Type B pancreatic cell (in vitro differentiated cells): ENCODE measurements at regions not wholly inside any gene's neighbourhood (a gene's known extent, or its start where the extent isn't known, plus 50 kb on each side); places are given as distances from the start of the nearest gene placed in this dataset.
"Not testable (repeated sequence)": the region's sequence is repeated elsewhere in the genome, so short reads cannot be mapped to it uniquely, and the experiment has no call there.

Experiments
- DNase-seq: peaks from one replicate; pipeline ENCODE4 v3.0.0; 2021; ENCODE audit warnings: mixed read lengths; ENCODE audit not compliant: unreplicated experiment; ENCODE audit errors: extremely low spot score
- H3K27ac Mint-ChIP-seq: 2 replicates; pipeline ENCODE4 v1.8.0; 2021; ENCODE audit warnings: mild to moderate bottlenecking, mixed read lengths
- H3K27me3 Mint-ChIP-seq: 2 replicates; pipeline ENCODE4 v1.8.0; 2021; ENCODE audit warnings: mixed read lengths
- H3K36me3 Mint-ChIP-seq: 2 replicates; pipeline ENCODE4 v1.8.0; 2021; ENCODE audit warnings: mixed read lengths
- H3K4me1 Mint-ChIP-seq: one replicate; pipeline ENCODE4 v1.8.0; 2021; ENCODE audit warnings: mixed read lengths; ENCODE audit not compliant: unreplicated experiment
- H3K4me3 Mint-ChIP-seq: 2 replicates; pipeline ENCODE4 v1.8.0; 2021; ENCODE audit warnings: mild to moderate bottlenecking, mixed read lengths
- H3K9me3 Mint-ChIP-seq: 2 replicates; pipeline ENCODE4 v1.8.0; 2021; ENCODE audit warnings: mixed read lengths

DNA sequence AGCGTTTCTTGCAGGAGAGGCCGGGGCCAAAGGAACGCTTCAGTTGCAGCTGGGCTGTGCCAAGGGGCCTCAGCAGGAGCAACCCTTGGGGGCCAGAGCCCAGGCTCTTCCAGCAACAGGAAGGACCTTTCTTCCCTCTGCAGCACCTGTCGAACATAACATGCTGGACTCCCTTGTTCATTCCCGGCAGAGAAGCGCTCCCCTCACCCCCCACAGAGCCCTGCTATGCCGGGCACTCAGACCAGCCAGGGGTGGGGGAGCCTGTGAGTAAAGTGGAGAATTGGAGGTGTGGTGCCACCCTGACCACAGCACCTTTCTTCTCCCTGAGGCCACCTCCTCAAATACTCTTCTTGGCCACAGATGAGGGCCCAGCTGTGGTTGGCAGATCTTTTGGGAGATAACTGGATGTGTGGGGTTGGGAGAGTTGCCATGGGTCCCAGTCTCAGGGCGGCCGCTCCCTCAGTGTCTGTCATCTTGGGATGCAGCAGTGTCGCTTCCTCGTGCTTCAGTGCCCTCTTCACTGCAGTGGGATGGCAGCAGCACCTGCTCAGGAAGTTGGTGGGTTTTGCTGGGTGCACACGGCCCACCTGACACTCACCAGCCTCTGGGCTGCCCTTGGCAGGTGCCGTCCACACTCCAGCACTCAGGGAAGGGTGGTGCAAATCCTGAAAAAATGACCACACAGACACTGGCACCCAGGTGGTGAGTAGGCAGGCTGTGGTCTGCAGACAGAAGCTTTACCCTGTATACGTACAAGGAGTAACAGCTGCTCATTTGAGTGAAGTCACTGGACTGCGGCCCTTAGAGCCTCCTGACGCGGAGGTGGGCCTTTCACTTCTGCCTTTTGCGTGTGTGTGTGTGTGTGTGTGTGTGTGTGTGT is 67.5 kb downstream of the NPIPB11 start:
- not testable (repeated sequence) for H3K27me3 Mint-ChIP-seq, H3K36me3 Mint-ChIP-seq, H3K9me3 Mint-ChIP-seq, H3K27ac Mint-ChIP-seq, H3K4me1 Mint-ChIP-seq, H3K4me3 Mint-ChIP-seq, DNase-seq

DNA sequence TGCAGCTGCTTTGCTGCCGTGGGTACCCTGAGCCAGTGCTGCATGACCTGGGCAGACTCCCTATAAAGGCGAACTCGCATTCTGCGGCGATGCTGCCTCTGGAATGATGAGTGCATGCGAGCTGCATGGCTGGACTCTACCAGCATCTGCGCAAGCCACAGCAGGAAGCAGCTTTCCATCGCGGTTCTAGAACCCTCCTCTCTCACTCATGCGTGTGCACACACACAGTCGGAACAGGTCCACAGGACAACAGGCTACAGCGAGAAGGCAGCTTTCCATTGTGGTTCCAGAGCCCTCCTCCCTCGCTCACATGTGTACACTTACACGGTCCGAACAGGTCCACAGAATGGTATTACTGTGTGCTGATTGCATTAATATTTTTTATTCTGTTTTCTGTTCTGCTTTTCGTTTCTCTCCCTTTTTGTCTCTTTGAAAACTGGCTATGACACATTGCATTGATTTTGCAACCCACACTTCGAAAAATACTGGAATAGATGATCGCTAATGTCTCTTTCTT is 69.1 kb downstream of the NPIPB11 start:
- not testable (repeated sequence) for DNase-seq, H3K4me3 Mint-ChIP-seq, H3K27ac Mint-ChIP-seq

DNA sequence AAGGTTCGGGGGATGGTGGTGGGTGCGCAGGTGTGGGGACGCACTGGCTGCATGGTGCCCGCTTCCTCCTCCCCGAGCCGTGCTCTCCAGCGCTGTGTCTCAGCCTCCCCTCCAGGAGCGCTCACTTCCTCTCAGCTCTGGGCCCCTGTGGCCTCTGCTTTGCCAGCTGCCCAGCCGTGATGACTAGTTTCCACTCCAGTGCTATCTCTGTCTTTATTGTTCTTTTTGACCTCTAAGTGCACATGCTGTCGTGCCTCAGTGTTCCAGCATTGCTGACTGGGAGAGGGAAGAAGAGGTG is 71.0 kb downstream of the NPIPB11 start:
- DNase-seq, H3K4me3 Mint-ChIP-seq, H3K27ac Mint-ChIP-seq, H3K36me3 Mint-ChIP-seq, H3K9me3 Mint-ChIP-seq, H3K27me3 Mint-ChIP-seq, H3K4me1 Mint-ChIP-seq: not testable (repeated sequence)

More for the DNA sequence above, 69.1 kb downstream of the NPIPB11 start:
- not testable (repeated sequence) for H3K9me3 Mint-ChIP-seq, H3K4me1 Mint-ChIP-seq, H3K36me3 Mint-ChIP-seq, H3K27me3 Mint-ChIP-seq

DNA sequence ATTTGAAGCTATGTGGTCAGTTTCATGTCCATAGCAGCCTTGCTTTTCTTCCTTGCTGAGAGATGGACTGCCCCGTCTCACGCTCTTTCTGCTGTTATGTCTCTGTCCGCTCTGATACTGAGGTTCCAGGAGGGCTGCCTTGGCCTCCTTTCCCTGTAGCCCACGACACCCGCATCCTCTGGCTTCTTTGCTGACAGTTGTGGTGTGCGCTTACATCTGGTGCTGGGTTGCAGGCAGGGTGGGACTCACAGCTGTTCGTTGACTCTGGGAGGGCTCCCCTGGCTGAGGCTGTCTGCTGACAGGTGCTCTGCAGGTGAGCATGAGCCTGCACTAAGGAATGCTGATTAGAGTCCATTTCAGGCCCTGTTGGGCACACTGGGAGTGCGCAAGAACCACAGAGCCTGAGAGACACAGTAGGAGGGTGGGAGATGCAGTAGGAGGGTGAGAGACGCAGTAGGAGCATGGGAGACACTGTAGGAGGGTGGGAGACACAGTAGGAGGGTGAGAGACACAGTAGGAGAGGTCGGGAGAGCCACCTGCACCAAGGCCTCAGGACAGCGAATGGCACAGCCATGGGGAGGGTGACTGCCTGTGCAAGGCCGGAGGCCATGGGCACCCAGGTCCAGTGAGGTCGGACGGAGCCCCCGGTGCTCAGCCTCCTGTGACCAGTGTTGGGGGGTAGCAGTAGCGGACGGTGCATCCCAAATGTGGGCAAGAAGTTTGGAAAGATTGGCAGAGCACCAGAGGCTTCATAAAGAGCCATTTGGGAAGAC is 71.5 kb downstream of the NPIPB11 start:
- H3K36me3 Mint-ChIP-seq, H3K9me3 Mint-ChIP-seq, H3K4me1 Mint-ChIP-seq, H3K27ac Mint-ChIP-seq, H3K27me3 Mint-ChIP-seq, H3K4me3 Mint-ChIP-seq, DNase-seq: not testable (repeated sequence)

DNA sequence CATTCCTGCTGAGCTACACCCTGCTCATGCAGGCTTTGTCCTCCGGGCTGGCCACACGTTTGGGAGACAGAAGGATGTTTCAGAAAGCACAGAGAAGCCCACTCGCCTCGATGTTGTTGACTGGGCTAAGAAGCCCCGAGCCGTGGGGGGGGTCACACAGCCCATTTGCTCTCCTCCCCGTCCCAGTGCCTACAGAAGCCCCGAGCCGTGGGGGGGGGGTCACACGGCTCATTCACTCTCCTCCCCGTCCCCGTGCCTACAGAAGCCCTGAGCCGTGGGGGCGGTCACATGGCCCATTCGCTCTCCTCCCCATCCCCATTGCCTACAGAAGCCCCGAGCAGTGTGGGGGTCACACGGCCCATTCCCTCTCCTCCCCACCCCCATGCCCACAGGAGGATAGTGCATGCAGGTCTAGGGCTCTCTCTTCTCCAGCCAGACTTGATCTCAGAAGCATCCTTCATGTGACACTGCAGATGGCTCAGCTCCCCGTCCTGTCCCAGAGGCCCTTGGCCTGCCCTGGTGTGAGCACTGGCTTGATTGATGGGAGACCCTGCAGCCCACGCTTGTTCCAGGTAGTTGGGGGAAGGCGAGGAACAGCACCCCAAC is 72.9 kb downstream of the NPIPB11 start:
- H3K4me1 Mint-ChIP-seq, H3K27me3 Mint-ChIP-seq, H3K36me3 Mint-ChIP-seq, H3K9me3 Mint-ChIP-seq, H3K4me3 Mint-ChIP-seq, H3K27ac Mint-ChIP-seq, DNase-seq: not testable (repeated sequence)

DNA sequence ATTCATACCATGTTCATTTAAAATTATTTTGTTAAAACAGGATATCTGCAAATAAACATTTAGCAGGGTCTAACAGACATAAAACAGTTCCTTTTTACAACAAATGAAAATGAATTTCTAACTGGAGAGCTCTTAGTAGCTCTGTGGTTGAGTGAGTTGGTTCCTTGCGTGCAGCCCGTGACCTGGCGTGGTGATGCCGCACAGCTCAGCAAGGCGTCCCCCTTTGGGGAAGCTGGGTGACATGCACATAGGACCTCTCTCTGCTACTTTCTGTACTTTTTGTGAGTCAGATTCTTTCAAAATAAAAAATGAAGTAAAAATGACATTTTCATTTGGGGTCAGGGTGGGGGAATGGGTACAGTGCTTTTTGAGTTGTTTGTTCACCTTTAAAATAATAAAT is 75.9 kb downstream of the NPIPB11 start:
- peaks cover 12% of the 10 kb centered on the region for H3K4me1 Mint-ChIP-seq
- not testable (repeated sequence) for H3K36me3 Mint-ChIP-seq, DNase-seq, H3K27ac Mint-ChIP-seq, H3K27me3 Mint-ChIP-seq, H3K4me3 Mint-ChIP-seq, H3K9me3 Mint-ChIP-seq

DNA sequence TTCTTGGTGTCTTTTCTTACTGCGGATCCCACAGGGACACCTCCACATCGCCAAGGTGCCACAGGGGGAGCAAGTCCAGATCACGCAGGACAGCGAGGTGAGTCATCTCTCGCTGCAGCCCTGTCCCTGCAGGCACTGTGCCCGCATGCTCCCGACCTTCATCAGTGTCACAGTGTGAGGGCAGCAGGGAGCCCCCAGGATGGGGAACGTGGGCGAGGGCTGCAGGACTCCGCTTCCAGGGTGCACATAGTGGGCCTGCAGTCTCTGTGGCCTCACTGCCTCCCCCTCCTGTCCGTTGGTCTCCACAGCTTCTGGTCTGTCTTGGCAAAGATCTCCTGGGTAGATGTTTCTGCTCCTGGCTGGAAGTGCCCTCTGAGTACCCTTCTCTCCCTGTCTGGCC is 78.0 kb downstream of the NPIPB11 start:
- H3K9me3 Mint-ChIP-seq, DNase-seq, H3K36me3 Mint-ChIP-seq, H3K4me3 Mint-ChIP-seq, H3K27ac Mint-ChIP-seq, H3K27me3 Mint-ChIP-seq: not testable (repeated sequence)
- H3K4me1 Mint-ChIP-seq: peaks cover 15% of the 10 kb centered on the region

DNA sequence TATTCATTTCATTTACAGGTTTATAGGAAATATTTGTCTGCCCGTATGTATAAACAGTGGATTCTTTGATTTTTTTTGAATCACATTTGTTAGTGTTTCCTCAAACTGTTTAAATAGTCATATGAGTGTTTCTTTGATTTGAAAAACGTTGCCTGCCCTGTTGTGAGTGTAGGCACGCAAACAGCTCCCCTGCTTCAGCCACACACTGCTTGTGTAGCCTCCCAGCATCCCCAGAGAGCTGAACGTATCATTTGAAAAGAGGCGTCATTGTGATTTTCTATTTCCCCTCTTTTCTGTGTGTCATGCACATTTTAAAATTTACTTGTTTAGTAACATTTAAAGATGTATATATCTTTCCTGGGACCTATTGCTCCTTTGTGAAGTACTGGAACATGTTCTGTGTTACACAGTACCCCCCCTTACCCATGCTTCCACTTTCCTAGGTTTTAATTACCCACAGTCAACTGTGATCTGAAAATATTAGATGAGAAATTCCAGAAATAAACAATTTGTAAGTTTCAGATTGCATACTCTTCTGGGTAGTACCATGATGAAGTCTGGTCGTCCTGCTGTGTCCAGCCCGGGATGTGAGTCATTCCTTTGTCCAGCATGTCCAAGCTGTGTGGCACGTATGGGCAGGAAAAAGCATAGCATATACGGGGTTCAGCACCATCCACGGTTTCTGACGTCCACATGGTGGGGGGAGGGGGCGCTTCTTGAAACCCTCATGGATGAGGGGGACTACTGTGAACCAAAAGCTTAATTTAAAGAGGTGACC is 78.7 kb downstream of the NPIPB11 start:
- not testable (repeated sequence) for DNase-seq, H3K9me3 Mint-ChIP-seq, H3K36me3 Mint-ChIP-seq, H3K27me3 Mint-ChIP-seq, H3K27ac Mint-ChIP-seq, H3K4me3 Mint-ChIP-seq
- H3K4me1 Mint-ChIP-seq: peaks cover 15% of the 10 kb centered on the region

DNA sequence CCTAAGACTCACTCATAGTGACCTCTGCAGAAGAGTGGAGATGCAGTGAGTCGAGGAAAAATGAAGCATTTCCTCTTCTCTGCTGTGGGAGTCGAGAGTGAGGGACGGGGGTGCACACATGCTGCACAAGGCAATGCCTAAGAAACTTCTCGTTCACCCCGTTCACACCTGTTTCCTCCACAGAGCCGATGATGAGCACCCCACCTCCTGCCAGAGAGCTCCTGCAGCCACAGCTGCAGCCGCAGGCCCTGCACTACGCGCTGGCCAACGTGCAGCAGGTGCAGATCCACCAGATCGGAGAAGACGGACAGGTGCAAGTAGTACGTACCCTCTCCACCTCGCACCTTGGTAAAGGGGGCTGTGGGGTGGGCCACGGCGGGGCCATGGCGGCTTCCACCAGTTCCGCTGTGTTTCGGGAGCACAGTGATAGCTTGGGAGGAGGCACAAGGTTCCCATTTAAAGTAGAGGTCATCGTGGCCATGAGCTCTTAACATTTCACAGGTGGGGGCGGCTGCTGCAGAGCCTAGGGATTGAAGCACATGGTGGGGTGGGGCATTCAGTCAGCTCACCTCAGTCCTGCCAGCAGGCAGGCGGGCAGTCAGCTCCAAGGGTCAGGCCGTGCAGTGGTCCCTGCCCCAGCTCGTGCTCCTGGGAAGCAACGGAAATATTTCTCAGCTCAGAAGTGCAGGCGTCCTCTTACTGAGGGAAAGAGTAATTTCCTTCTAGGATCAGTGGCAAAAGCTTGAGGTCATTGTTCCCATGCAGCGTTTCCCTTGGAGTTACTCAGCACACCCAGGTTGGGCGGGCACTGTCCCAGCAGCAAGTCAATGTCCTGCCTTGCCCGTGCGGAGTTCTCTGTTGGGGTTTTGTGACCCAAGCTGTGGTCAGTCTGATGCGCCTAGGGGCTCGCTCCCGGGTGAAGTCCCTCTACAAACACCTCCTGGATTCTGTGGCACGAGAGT is 80.1 kb downstream of the NPIPB11 start:
- H3K27ac Mint-ChIP-seq, H3K27me3 Mint-ChIP-seq, H3K9me3 Mint-ChIP-seq, H3K36me3 Mint-ChIP-seq, H3K4me3 Mint-ChIP-seq, DNase-seq: not testable (repeated sequence)
- H3K4me1 Mint-ChIP-seq: peaks cover 22% of the 10 kb centered on the region

DNA sequence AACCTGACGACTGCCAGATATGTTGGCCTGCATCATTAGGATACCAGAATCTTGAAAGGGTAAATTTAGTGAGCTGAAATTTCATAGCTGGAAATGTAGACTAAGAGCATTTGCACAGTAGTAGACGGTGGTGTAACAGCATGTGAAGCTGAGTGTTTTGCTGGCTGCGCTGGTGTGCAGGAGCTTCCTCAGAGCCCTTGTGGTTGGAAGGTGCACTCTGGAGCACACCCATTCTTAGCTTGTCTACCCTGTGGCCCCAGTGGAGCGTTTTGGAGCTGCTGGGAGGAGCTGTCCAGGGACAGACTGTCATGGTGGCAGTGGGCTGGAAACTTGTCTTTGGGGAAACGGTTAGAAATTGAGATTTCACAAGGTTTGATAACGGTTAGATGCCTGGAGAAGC is 82.8 kb downstream of the NPIPB11 start:
- H3K27me3 Mint-ChIP-seq, H3K36me3 Mint-ChIP-seq, H3K27ac Mint-ChIP-seq, H3K9me3 Mint-ChIP-seq, DNase-seq, H3K4me3 Mint-ChIP-seq: not testable (repeated sequence)
- H3K4me1 Mint-ChIP-seq: peaks cover 30% of the 10 kb centered on the region
